Stimulated activated CD8-positive, alpha-beta memory T cell treated with anti-CD3 and anti-CD28 coated beads, Interleukin-15, amount 100 ng/mL, for 48 hours (primary cell): ENCODE measurements at regions not wholly inside any gene's neighbourhood (a gene's known extent, or its start where the extent isn't known, plus 50 kb on each side); places are given as distances from the start of the nearest gene placed in this dataset.
"Not testable (repeated sequence)": the region's sequence is repeated elsewhere in the genome, so short reads cannot be mapped to it uniquely, and the experiment has no call there.

Experiments used
- DNase-seq, 2 donors: peaks; one replicate each; pipeline ENCODE4 v3.0.0-alpha.2; 2020; ENCODE audit warnings: low read depth in 2 of 2

- peak in 1 of 2 donors; percentile 25 for DNase-seq
Measured at GRCh38 chr12:116687888-116688287, 50.0 kb downstream of the SPRING1 start.

- no peak for DNase-seq
Measured at GRCh38 chr12:116684891-116685290, 53.0 kb downstream of the SPRING1 start.

GRCh38 chr12:116677202-116677661, 60.6 kb downstream of the SPRING1 start:
- no peak for DNase-seq

- no peak for DNase-seq
Measured at GRCh38 chr12:116675339-116676107, 62.3 kb downstream of the SPRING1 start.

- no peak for DNase-seq
Measured at GRCh38 chr12:116674643-116675183, 63.2 kb downstream of the SPRING1 start.

GRCh38 chr12:116673681-116674111, 64.2 kb downstream of the SPRING1 start:
- no peak for DNase-seq

GRCh38 chr12:116672842-116673516, 64.9 kb downstream of the SPRING1 start:
- no peak for DNase-seq

- no peak for DNase-seq
Measured at GRCh38 chr12:116672010-116672409, 65.9 kb downstream of the SPRING1 start.

- DNase-seq = no peak
Measured at GRCh38 chr12:116670859-116671258, 67.0 kb downstream of the SPRING1 start.

- no peak for DNase-seq
Measured at GRCh38 chr12:116667752-116668151, 70.1 kb downstream of the SPRING1 start.

GRCh38 chr12:116666829-116667228, 71.0 kb downstream of the SPRING1 start:
- not testable (repeated sequence) for DNase-seq

- DNase-seq = no peak
Measured at GRCh38 chr12:116666305-116666673, 71.6 kb downstream of the SPRING1 start.

GRCh38 chr12:116665666-116666304, 72.1 kb downstream of the SPRING1 start:
- DNase-seq = no peak

- DNase-seq = no peak
Measured at GRCh38 chr12:116664085-116664484, 73.8 kb downstream of the SPRING1 start.

- DNase-seq = no peak
Measured at GRCh38 chr12:116662612-116663144, 75.2 kb downstream of the SPRING1 start.

- DNase-seq = no peak
Measured at GRCh38 chr12:116661341-116661740, 76.5 kb downstream of the SPRING1 start.

- not testable (repeated sequence) for DNase-seq
Measured at GRCh38 chr12:116660740-116661139, 77.1 kb downstream of the SPRING1 start.

GRCh38 chr12:116659771-116660481, 77.9 kb downstream of the SPRING1 start:
- no peak for DNase-seq

GRCh38 chr12:116657921-116658495, 79.9 kb downstream of the SPRING1 start:
- DNase-seq = no peak

GRCh38 chr12:116656306-116656705, 81.6 kb downstream of the SPRING1 start:
- DNase-seq = no peak

- DNase-seq = no peak
Measured at GRCh38 chr12:116654226-116654743, 83.6 kb downstream of the SPRING1 start.
